PC-9 (cell line): ENCODE measurements at regions not wholly inside any gene's neighbourhood (a gene's known extent, or its start where the extent isn't known, plus 50 kb on each side); places are given as distances from the start of the nearest gene placed in this dataset.

Source experiments
- BruUV-seq: library from RNA; stranded (reverse); fragments of 400-500 nt; replicated peaks from 2 replicates; lab custom pipeline; 2021; lab: Mats Ljungman, UMichigan
- CTCF ChIA-PET: fragments of 300-600 bp; sonication (Branson Sonifier 250); formaldehyde crosslinking; loops from one replicate; lab custom pipeline; 2022; ENCODE audit warnings: antibody characterized with exemption; lab: Charles Lee
- POLR2A ChIA-PET: fragments of 300-600 bp; sonication (Branson Sonifier 250); formaldehyde crosslinking; loops from one replicate; lab custom pipeline; 2022; ENCODE audit warnings: antibody characterized with exemption; ENCODE audit not compliant: unreplicated experiment; lab: Charles Lee
- DNase-seq, 2 experiments: peaks; one replicate each; pipeline versions ENCODE4 v3.0.0 to v3.0.0-alpha.2; 2015 to 2022; ENCODE audit warnings: mixed read lengths in 1 of 2
- H2AFZ ChIP-seq: fragments of 200-600 bp; sonication (generic); 2 replicates; pipeline ENCODE4 v1.8.1; 2017; ENCODE audit warnings: antibody characterized with exemption
- H3F3A ChIP-seq: fragments of 200-600 bp; sonication (generic); 2 replicates; pipeline ENCODE4 v1.8.1; 2017; ENCODE audit warnings: antibody characterized with exemption, mild to moderate bottlenecking, low read depth; ENCODE audit not compliant: insufficient read depth
- H3K27ac ChIP-seq: fragments of 200-600 bp; sonication (generic); 2 replicates; pipeline ENCODE4 v1.6.1; 2016; ENCODE audit warnings: mixed run types
- H3K27me3 ChIP-seq: fragments of 200-600 bp; sonication (generic); 2 replicates; pipeline ENCODE4 v1.6.1; 2016; ENCODE audit warnings: low read depth, mixed run types; ENCODE audit not compliant: insufficient read depth
- H3K36me3 ChIP-seq: fragments of 200-600 bp; sonication (generic); 2 replicates; pipeline ENCODE4 v1.6.1; 2016; ENCODE audit warnings: low read depth, mixed run types
- H3K4me1 ChIP-seq: fragments of 200-600 bp; sonication (generic); replicated peaks from 2 replicates; pipeline ENCODE4 v1.6.1; 2016; ENCODE audit warnings: mixed run types; ENCODE audit not compliant: insufficient read depth
- H3K4me2 ChIP-seq: fragments of 200-600 bp; sonication (generic); 2 replicates; pipeline ENCODE4 v1.6.1; 2017; ENCODE audit warnings: mixed run types
- H3K4me3 ChIP-seq: fragments of 200-600 bp; sonication (generic); 2 replicates; pipeline ENCODE4 v1.6.1; 2016; ENCODE audit warnings: mixed run types
- H3K79me2 ChIP-seq: fragments of 200-600 bp; sonication (generic); 2 replicates; pipeline ENCODE4 v1.6.1; 2017; ENCODE audit warnings: low read depth, mixed run types
- H3K9me2 ChIP-seq: fragments of 200-600 bp; sonication (generic); 2 replicates; pipeline ENCODE4 v1.8.1; 2017; ENCODE audit warnings: mild to moderate bottlenecking; ENCODE audit not compliant: insufficient read depth
- H3K9me3 ChIP-seq: fragments of 200-600 bp; sonication (generic); 2 replicates; pipeline ENCODE4 v1.8.1; 2016; ENCODE audit warnings: low read depth; ENCODE audit not compliant: insufficient read depth
- H4K20me1 ChIP-seq: fragments of 200-600 bp; sonication (generic); 2 replicates; pipeline ENCODE4 v1.8.1; 2017; ENCODE audit not compliant: insufficient read depth
- CTCF ChIP-seq: fragments of 200-600 bp; sonication (generic); conservative IDR thresholded peaks from 2 replicates; pipeline ENCODE4 v1.6.1; 2017; ENCODE audit warnings: mixed run types, antibody characterized with exemption, mild to moderate bottlenecking, moderate library complexity
- EZH2 ChIP-seq: fragments of 200-600 bp; sonication (generic); IDR thresholded peaks from 2 replicates; pipeline ENCODE4 v1.8.0; 2017; ENCODE audit warnings: antibody characterized with exemption, low read depth
- intact Hi-C: fragments of 100-400 bp; cut with micrococcal nuclease; formaldehyde crosslinking; loops from one replicate; pipeline ENCODE4 v1.10.0; 2022; ENCODE audit not compliant: unreplicated experiment

- Histone ChIP-seq H3K79me2 (no peaks in the 10 kb centered on the region), H3F3A (peaks cover 4% of the 10 kb centered on the region), H3K4me1 (peaks cover 12% of the 10 kb centered on the region), H4K20me1 (no peaks in the 10 kb centered on the region), H3K27ac (peak overlapping the region; percentile 43; the same call in 1 of the 2 replicates), H3K36me3 (no peaks in the 10 kb centered on the region), H3K4me3 (no peak overlapping the region), H2AFZ (peak overlapping the region; percentile 25; the same call in 1 of the 2 replicates), H3K27me3 (no peaks in the 10 kb centered on the region), H3K4me2 (peak overlapping the region; percentile 30; the same call in 1 of the 2 replicates), H3K9me3 (no peaks in the 10 kb centered on the region), H3K9me2 (no peaks in the 10 kb centered on the region; the same call in 1 of the 2 replicates)
- no peak for DNase-seq
- no TSS peak for BruUV-seq
- ChIA-PET POLR2A (no interaction called here), CTCF (no interaction called here)
- intact Hi-C loops, result no loop called here
- TF ChIP-seq CTCF (no peak), EZH2 (no peak)
Measured at GRCh38 chr2:12951657-12951973, 234.9 kb downstream of the TRIB2 start.

GRCh38 chr2:12953596-12953995, 236.9 kb downstream of the TRIB2 start:
- Histone ChIP-seq H3K9me2 (no peaks in the 10 kb centered on the region; the same call in 1 of the 2 replicates), H3K27me3 (no peaks in the 10 kb centered on the region), H3K4me3 (no peak overlapping the region), H3K27ac (no peak overlapping the region), H3K79me2 (no peaks in the 10 kb centered on the region), H3K36me3 (no peaks in the 10 kb centered on the region), H3K4me2 (no peak overlapping the region), H3K4me1 (peaks cover 12% of the 10 kb centered on the region), H3K9me3 (no peaks in the 10 kb centered on the region), H4K20me1 (no peaks in the 10 kb centered on the region), H2AFZ (no peak overlapping the region), H3F3A (peaks cover 4% of the 10 kb centered on the region)
- intact Hi-C loops, result no loop called here
- POLR2A ChIA-PET, result no interaction called here
- no peak for DNase-seq
- BruUV-seq, result no TSS peak
- TF ChIP-seq CTCF (no peak), EZH2 (no peak)
- CTCF ChIA-PET, result no interaction called here

GRCh38 chr2:12955864-12956263, 239.1 kb downstream of the TRIB2 start:
- intact Hi-C loops, result no loop called here
- Histone ChIP-seq H3K9me2 (no peaks in the 10 kb centered on the region; the same call in 1 of the 2 replicates), H3K27me3 (no peaks in the 10 kb centered on the region), H3K4me1 (peaks cover 11% of the 10 kb centered on the region), H3K4me2 (no peak overlapping the region), H4K20me1 (no peaks in the 10 kb centered on the region), H3K9me3 (no peaks in the 10 kb centered on the region), H3K4me3 (no peak overlapping the region), H3K27ac (no peak overlapping the region), H2AFZ (no peak overlapping the region), H3K36me3 (no peaks in the 10 kb centered on the region), H3K79me2 (no peaks in the 10 kb centered on the region), H3F3A (peaks cover 4% of the 10 kb centered on the region)
- TF ChIP-seq EZH2, result no peak
- TF ChIP-seq CTCF, result no peak
- DNase-seq, result no peak
- no TSS peak for BruUV-seq
- CTCF ChIA-PET, result no interaction called here
- POLR2A ChIA-PET, result interaction anchor here (0.6 kb wide), 1 partner anchor 57 kb away, joined by 4 read pairs; no protein-coding TSS in a partner anchor
